IPS DF 6.9 (cell line): ENCODE measurements at regions not wholly inside any gene's neighbourhood (a gene's known extent, or its start where the extent isn't known, plus 50 kb on each side); places are given as distances from the start of the nearest gene placed in this dataset.

Experiments used
- DNase-seq: peaks from one replicate; pipeline ENCODE4 v3.0.0-alpha.2; 2013; ENCODE audit warnings: low read depth, low spot score
- H3K27ac ChIP-seq: one replicate; pipeline ENCODE4 v1.5.1; 2013; ENCODE audit warnings: low read length, control low read depth
- H3K27me3 ChIP-seq: 2 replicates; pipeline ENCODE4 v1.6.1; 2013; ENCODE audit warnings: mild to moderate bottlenecking, low read length; ENCODE audit not compliant: control insufficient read depth, insufficient read depth
- H3K36me3 ChIP-seq: 2 replicates; pipeline ENCODE4 v1.6.1; 2013; ENCODE audit warnings: low read length; ENCODE audit not compliant: control insufficient read depth, insufficient read depth
- H3K4me1 ChIP-seq: 2 replicates; pipeline ENCODE4 v1.6.1; 2013; ENCODE audit warnings: low read length; ENCODE audit not compliant: control insufficient read depth, insufficient read depth
- H3K4me3 ChIP-seq: 2 replicates; pipeline ENCODE4 v1.5.1; 2013; ENCODE audit warnings: mild to moderate bottlenecking, low read length
- H3K9me3 ChIP-seq: 2 replicates; pipeline ENCODE4 v1.6.1; 2013; ENCODE audit warnings: low read length, inconsistent platforms; ENCODE audit not compliant: control insufficient read depth, insufficient read depth
- WGBS: extraction: QIAGEN DNeasy Blood & Tissue Kit; methylation state at CpG from one replicate; pipeline ENCODE4 v1.1.7; 2013; ENCODE audit warnings: mixed read lengths, missing lambda C conversion rate; ENCODE audit not compliant: insufficient read length, insufficient coverage; 5-methylcytosine and 5-hydroxymethylcytosine counted together

- no peaks in the 10 kb centered on the region for H3K9me3 ChIP-seq
- H3K36me3 ChIP-seq, result no peaks in the 10 kb centered on the region
- DNase-seq, result peak; percentile 47
- H3K27ac ChIP-seq, result no peak overlapping the region
- H3K4me3 ChIP-seq, result no peak overlapping the region
- no peaks in the 10 kb centered on the region for H3K27me3 ChIP-seq
- H3K4me1 ChIP-seq, result peaks cover 4% of the 10 kb centered on the region; the same call in 1 of the 2 replicates
- no CpG with 5 or more reads among the region's 34 CpGs for WGBS
Measured at GRCh38 chr20:57092112-57092899, 174.1 kb downstream of the BMP7 start.

- Histone ChIP-seq H3K27ac (no peak overlapping the region), H3K27me3 (no peaks in the 10 kb centered on the region), H3K4me3 (no peak overlapping the region), H3K36me3 (no peaks in the 10 kb centered on the region), H3K4me1 (peaks cover 4% of the 10 kb centered on the region; the same call in 1 of the 2 replicates), H3K9me3 (no peaks in the 10 kb centered on the region)
- no CpG with 5 or more reads among the region's 23 CpGs for WGBS
- no peak for DNase-seq
Measured at GRCh38 chr20:57092900-57093530, 173.4 kb downstream of the BMP7 start.

GRCh38 chr20:57093766-57094165 lies 172.7 kb downstream of the BMP7 start:
- H3K4me3 ChIP-seq, result no peak overlapping the region
- no CpG with 5 or more reads among the region's 10 CpGs for WGBS
- no peak overlapping the region for H3K27ac ChIP-seq
- H3K36me3 ChIP-seq, result no peaks in the 10 kb centered on the region
- no peaks in the 10 kb centered on the region for H3K27me3 ChIP-seq
- no peaks in the 10 kb centered on the region for H3K9me3 ChIP-seq
- H3K4me1 ChIP-seq, result peaks cover 4% of the 10 kb centered on the region; the same call in 1 of the 2 replicates
- DNase-seq, result no peak

- Histone ChIP-seq H3K27ac (no peak overlapping the region), H3K4me3 (no peak overlapping the region), H3K9me3 (no peaks in the 10 kb centered on the region), H3K4me1 (peaks cover 4% of the 10 kb centered on the region; the same call in 1 of the 2 replicates), H3K36me3 (no peaks in the 10 kb centered on the region), H3K27me3 (no peaks in the 10 kb centered on the region)
- no peak for DNase-seq
- no CpG with 5 or more reads among the region's 16 CpGs for WGBS
Measured at GRCh38 chr20:57094252-57094891, 172.1 kb downstream of the BMP7 start.

GRCh38 chr20:57094991-57095390 lies 171.4 kb downstream of the BMP7 start:
- Histone ChIP-seq H3K4me1 (peaks cover 2% of the 10 kb centered on the region; the same call in 1 of the 2 replicates), H3K4me3 (no peak overlapping the region)
- WGBS, result no CpG with 5 or more reads among the region's 12 CpGs

GRCh38 chr20:57095426-57095825 lies 171.0 kb downstream of the BMP7 start:
- no CpG with 5 or more reads among the region's 3 CpGs for WGBS
- no peak overlapping the region for H3K4me3 ChIP-seq
- H3K27ac ChIP-seq, result no peak overlapping the region
- no peaks in the 10 kb centered on the region for H3K27me3 ChIP-seq
- H3K4me1 ChIP-seq, result peaks cover 2% of the 10 kb centered on the region; the same call in 1 of the 2 replicates
- H3K36me3 ChIP-seq, result no peaks in the 10 kb centered on the region
- DNase-seq, result no peak
- H3K9me3 ChIP-seq, result no peaks in the 10 kb centered on the region

More at GRCh38 chr20:57094991-57095390, 171.4 kb downstream of the BMP7 start:
- Histone ChIP-seq H3K9me3 (no peaks in the 10 kb centered on the region), H3K27ac (no peak overlapping the region), H3K27me3 (no peaks in the 10 kb centered on the region), H3K36me3 (no peaks in the 10 kb centered on the region)
- no peak for DNase-seq

- no CpG with 5 or more reads among the region's 9 CpGs for WGBS
- no peaks in the 10 kb centered on the region for H3K4me1 ChIP-seq
- no peak overlapping the region for H3K4me3 ChIP-seq
- no peaks in the 10 kb centered on the region for H3K36me3 ChIP-seq
- H3K27me3 ChIP-seq, result no peaks in the 10 kb centered on the region
- no peaks in the 10 kb centered on the region for H3K9me3 ChIP-seq
- no peak overlapping the region for H3K27ac ChIP-seq
- DNase-seq, result no peak
Measured at GRCh38 chr20:57097245-57097915, 169.1 kb downstream of the BMP7 start.

GRCh38 chr20:57102160-57102559 lies 164.3 kb downstream of the BMP7 start:
- H3K27me3 ChIP-seq, result no peaks in the 10 kb centered on the region
- H3K9me3 ChIP-seq, result no peaks in the 10 kb centered on the region
- DNase-seq, result no peak
- H3K4me1 ChIP-seq, result no peaks in the 10 kb centered on the region
- no CpG with 5 or more reads among the region's 9 CpGs for WGBS
- no peak overlapping the region for H3K4me3 ChIP-seq
- no peak overlapping the region for H3K27ac ChIP-seq
- no peaks in the 10 kb centered on the region for H3K36me3 ChIP-seq

GRCh38 chr20:57102566-57102965 lies 163.9 kb downstream of the BMP7 start:
- Histone ChIP-seq H3K27ac (no peak overlapping the region), H3K9me3 (no peaks in the 10 kb centered on the region), H3K4me3 (no peak overlapping the region), H3K4me1 (no peaks in the 10 kb centered on the region), H3K27me3 (no peaks in the 10 kb centered on the region), H3K36me3 (no peaks in the 10 kb centered on the region)
- no peak for DNase-seq
- whole genome bisulfite sequencing, result no CpG with 5 or more reads among the region's 10 CpGs

GRCh38 chr20:57103146-57103800 lies 163.2 kb downstream of the BMP7 start:
- WGBS, result no CpG with 5 or more reads among the region's 11 CpGs
- no peak overlapping the region for H3K27ac ChIP-seq
- H3K4me3 ChIP-seq, result no peak overlapping the region
- H3K4me1 ChIP-seq, result no peaks in the 10 kb centered on the region
- no peaks in the 10 kb centered on the region for H3K36me3 ChIP-seq
- no peaks in the 10 kb centered on the region for H3K27me3 ChIP-seq
- no peaks in the 10 kb centered on the region for H3K9me3 ChIP-seq
- no peak for DNase-seq
